Left hindlimb (tissue), 1 donor: ENCODE measurements at regions not wholly inside any gene's neighbourhood (a gene's known extent, or its start where the extent isn't known, plus 50 kb on each side); places are given as distances from the start of the nearest gene placed in this dataset.

ENCODE experiments used
- DNase-seq: peaks from one replicate; pipeline ENCODE4 v3.0.0-alpha.2; 2018

DNA sequence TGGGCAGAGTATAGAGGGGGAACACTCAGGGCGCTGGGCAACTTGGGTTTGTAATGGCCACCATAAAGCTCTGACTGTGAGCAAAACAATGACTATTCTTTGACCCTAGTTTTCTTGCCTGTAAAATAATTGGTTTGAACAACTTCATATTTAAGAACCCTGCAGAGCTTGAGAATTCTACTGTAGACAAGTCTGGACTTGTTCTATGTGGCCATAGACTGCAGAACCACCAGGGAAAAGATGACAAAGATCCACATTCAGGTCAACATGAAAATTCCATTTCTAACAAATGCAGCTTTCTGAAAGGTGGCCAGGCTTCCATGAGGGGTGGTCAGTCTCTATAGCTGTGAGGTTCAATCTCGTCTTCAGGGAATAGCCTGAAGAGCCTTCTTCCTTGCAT lies 239.4 kb upstream of the LRRN1 start:
- DNase-seq, result no peak

DNA sequence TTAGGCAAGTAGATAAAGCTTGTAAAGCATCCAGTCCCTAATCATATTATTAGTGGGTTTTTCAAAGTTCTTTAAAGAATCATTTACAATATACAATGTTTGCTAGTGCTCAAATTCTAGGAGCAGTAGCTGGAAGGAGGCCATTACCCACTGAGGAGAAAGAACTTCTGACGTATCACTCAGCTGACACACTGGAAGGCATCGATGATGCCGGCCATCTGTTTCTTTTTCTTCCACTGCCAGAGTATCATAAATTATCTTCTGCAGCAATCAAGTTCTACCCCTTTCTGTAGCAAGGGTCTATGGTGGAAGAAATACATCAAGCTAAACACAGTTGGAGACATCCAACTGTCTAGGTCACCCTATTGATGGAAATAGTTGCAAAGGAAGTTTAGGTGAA lies 243.2 kb upstream of the LRRN1 start:
- DNase-seq, result no peak

DNA sequence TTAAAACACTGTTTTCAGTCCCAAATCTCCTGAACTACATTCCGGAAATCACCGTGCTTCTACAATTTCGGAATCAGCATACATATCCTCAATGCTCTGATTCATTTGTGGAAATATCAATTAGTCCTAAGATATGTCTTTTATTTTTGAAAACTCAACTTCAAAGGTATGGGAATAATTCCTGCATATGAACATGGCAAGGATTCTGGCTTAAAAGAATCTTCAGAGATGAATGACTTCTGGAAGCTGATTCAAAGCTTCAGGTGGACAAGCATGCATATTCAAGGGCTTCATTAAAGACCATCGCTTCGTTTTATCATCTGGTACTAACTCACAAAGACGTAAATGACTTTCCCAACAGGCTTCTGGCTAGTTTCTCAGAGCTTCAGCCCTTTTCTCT lies 246.0 kb upstream of the LRRN1 start:
- no peak for DNase-seq

DNA sequence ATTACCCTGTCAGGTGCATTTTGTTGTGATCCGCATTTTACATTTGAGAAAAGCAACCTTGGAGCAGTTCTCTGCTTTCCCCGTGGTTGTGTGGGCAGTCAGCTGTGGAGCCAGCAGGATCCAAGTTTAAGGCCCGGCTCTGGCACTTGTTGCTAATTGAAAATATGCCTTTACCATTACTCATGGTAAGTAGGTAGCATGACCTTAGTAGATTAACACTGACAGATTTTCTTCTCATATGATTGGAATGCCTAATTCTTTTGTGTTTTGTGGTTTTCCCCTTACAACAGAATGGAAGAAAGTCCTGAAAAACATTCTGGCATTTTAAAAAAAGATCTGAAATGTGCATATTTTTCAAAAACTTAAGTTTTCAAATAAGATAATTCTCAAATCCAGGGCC lies 246.5 kb upstream of the LRRN1 start:
- no peak for DNase-seq

DNA sequence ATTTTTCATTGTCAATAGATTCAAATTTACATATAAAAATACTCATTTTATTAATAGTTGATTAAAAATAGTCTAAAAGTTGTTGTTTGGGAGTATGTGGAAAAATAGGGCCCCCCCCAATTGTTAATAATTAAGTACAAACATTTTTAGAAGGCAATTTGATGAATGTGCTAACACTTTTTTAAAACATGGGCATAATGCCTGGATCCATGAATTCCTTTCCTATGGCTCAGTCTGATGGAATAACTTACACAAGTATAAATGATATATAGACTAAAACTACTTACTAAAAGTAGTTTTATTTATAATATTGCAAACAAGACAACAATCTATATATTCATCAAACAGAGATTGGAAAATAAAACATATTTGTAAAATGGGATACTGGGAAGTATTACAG lies 247.2 kb upstream of the LRRN1 start:
- no peak for DNase-seq

DNA sequence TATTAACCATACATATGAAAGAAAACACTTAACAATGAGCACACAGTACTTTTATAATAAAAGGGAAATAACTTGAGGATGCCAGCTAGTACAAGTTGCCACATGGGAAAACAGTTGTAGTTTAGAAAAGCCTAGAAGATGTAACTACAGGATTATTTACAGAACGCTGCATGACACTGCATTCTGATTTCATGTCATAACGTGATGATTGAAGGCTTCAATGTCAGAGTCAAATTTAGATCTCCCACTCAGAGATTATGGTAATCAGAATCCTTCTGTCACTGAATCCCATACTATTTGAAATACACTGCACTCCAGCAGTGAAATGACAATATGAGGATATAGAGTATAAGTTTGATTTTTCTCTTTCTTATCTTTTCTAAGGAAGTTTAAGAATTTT lies 253.9 kb upstream of the LRRN1 start:
- no peak for DNase-seq

DNA sequence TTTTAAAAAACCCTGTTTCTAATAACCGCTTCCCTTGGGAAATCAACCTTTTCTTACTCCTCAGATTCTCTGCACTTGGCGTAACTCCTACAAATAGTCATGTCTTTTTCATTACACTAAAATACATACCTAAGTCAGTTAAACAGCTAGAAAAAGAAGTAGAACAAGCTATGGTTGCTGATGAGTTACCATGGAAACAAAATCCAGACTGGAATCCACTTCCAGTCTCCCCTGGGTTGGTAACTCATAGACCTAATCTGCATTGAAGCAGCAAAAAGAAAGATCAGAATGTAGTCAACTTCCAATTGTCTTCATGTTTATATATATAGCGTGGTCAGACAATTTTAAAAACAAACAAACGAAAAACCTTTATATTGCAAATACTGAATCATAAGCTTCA lies 260.8 kb upstream of the LRRN1 start:
- no peak for DNase-seq

DNA sequence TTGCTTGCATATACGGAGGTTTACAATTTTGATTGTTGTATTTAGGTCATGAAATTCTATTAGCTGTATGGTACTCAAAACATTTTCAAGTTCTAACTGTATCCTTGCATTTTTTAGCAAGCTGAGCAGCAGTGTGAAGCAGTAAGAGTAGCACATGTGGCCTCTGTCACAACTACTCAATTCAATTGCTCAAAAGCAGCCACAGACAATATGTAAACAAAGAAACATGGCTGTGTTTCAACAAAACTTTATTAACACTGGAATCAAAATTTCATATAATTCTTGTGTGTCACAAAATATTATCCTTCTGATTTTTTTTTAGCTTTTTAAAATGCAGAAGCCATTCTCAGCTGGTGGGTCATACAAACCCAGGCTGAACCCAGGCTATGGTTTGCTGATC lies 266.7 kb upstream of the LRRN1 start:
- DNase-seq, result no peak

DNA sequence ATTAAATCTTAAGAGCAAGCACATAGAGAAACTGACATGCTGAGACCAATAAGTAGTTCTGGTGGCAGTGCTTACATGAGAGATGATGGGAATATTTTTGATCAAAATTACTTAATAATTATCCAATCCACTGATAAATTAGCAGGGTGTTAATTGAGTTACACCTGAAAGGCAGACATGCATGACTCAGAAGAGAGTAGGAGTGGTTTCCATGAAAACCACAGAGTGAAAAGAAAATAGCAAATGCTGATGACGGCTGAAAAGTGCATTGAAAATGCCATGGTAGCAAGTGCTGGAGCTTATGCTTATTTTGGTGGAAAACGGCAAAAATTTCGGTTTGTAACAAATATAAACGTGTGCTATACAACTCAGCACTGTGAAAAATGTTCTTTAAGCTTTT lies 267.8 kb upstream of the LRRN1 start:
- no peak for DNase-seq

DNA sequence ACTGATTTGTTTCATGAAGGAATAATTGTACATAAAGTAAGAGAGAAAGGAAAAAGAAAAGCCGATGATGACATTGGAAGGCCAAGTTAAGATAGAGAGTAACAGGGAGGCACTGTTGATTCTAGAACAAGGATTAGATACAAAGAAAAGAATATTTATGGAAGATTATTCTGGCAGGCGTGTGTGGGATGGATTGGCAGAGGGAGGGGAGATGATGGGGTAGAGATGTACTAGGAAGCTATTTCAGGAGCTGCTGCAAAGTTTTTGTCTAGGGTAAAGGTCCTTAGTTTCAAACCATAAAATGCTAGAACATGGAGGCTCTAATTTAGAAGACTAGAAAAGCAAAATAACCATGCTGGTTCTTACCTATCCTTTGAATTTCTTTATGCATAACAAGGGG lies 280.0 kb upstream of the LRRN1 start:
- DNase-seq, result no peak

DNA sequence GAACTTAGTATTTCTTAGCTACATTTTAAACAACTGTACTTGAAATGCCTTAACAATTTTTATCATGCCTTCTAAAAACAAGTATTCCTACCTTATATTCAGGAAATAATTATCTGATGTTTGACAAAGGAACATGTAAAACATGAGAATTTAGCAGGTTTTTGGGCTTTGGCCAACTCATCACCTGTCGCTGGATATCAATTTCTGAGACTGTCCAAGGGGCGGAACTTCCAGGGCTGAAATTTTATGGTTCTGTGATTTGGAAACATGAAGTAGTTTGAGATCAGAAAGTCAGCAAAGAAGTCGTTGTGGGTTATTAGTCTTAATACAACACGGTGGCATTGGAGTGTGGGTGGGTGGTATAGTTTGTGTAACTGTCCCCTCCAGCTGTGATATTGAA lies 282.2 kb upstream of the LRRN1 start:
- no peak for DNase-seq

DNA sequence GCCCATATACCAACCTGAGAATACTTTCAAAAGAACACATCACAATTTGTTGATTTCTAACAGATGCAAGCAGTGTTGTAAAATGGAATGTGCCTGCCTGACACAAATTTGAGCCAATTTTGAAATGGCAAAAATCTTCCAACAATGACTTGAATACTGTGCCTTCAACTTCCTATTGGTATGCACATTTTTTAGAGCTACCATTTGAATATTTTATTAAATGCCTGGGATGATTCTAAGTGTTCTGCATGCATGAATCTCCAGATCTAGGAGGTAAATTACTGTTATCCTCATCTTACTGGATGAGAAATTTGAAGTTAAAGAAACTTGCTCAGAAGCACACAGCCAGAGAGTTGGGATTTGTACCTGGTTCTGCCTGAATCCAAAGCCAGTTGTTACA lies 282.8 kb upstream of the LRRN1 start:
- no peak for DNase-seq

DNA sequence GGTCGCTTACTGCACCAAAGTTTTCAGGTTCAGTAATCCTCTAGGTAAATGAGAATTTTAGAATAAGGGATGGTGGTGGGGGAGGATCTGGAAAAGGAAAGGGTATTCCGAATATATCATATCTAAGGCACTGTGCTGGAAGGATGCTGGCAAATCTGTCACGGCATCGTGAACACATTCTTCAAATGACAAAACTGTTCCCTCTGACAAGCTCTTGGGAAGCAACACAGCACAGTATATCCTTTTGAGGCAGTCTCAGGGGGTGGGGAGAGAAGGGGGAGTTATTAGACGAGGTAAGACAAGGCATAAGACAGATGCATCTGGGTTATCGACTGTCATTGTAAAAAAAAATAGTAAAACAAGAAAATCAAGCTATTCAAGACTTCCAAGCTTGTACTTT lies 289.6 kb upstream of the LRRN1 start:
- no peak for DNase-seq

DNA sequence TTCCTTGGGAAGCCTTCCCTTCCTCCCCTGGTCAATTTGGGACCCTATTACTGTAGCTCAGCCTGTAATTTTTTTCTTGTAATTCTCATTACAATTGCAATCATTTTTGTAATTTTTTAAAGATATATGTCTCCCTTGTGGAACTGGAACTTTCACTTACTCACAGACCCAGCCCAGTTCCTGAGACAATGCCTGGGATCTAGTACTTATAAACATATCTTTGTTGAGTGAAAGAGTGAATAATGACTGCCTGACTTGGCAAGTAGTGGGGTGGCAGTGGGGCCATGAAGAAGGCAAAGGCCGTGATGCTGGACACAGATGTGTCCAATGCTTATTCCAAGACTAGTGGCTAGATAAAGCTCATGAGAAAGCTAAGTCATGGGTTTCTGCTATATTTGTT lies 294.5 kb upstream of the LRRN1 start:
- DNase-seq, result no peak

DNA sequence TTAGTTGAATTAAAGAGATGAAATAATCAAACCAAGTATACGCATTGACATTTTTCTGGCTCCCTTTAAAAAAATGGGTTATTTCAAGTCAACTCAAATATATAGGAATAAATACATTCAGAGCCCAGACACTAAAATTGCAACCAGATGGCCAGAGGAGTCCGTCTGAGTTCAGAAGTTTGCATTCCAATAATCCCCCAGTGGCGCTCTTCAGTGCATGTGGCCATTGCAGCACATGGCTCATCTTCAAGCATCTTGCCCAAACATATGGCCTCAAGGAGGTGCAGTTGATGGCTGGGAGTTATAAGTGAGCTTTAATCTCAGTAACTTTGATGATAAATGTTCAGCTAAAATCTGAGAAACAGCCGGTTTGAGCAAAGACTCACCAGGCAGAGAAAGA lies 295.8 kb upstream of the LRRN1 start:
- peak; percentile 62 for DNase-seq

DNA sequence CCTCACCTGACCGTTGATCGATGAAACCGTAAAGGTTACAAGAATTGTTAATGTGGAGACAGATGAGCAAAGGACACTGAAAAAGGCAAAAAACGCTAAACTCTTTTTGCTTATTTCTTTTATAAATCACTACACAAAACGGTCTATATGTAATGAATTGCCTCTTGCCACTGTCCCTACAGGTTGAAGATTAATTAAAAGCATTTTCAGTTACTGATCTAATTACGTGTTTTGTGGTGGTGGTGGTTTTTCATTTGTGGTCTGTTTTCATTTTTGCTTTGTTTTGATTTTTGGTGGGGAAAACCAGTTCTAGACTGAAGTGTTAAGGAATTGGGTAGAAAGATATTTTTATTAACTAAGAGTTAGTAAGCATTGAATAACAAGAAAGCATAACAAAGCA lies 299.2 kb upstream of the LRRN1 start:
- DNase-seq, result no peak

DNA sequence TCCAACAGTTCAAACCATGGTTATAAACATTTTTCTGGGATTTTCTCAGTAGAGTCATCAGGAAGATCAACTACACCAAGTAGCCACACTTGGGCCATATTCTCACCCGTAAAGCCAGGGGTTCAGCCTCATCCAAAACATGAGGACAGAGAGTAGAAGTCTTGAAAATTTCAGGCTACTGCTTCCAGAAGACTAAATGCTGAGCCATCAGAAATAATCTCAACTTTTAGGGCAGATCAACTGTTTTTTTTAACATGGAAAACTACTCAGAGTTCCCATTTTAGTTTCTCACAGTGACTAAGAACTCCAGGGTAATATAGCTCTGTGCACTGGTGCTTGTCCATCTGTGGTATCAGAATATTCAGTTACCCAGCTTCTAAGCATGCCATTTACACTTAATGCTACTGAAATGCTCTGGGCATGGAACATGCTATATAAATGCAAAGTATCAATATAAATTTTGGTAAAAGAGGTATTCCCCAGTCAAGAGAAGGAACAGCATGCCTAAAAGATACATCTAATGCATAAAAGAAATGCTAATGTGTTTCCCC lies 300.1 kb upstream of the LRRN1 start:
- no peak for DNase-seq

DNA sequence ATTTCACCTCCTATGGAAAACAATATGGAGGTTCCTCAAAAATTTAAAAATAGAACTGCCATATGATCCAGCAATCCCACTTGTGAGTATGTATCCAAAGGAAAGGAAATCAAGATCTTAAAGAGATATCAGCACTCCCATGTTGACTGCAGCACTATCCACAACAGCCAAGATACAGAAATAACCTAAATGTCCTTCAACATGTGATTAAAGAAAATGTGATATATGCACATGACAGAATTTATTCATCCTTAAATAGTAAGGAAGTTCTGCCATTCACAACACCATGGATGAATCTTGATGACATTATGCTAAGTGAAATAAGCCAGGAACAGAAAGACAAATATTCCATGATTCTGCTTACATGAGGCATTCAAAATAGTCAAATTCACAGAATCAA lies 303.6 kb upstream of the LRRN1 start:
- no peak for DNase-seq

DNA sequence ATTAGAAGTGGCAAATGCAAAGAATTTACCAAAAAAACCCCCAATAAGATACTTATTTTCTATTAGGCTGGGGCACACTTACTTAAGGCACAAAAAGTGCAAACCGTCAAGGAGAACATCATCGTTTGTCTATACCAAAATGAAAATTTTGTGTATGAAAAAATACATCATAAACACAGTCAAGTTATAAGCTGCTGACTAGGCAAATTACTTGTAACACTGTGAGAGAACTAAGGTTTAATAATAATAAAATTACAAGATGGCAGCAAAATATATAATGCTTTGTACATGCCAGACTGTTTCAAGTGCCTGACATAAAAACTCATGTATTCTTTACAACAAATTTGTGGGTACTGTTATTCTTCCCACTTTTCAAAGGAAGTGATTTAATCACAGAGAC lies 297.2 kb upstream of the CRBN start:
- DNase-seq, result no peak

DNA sequence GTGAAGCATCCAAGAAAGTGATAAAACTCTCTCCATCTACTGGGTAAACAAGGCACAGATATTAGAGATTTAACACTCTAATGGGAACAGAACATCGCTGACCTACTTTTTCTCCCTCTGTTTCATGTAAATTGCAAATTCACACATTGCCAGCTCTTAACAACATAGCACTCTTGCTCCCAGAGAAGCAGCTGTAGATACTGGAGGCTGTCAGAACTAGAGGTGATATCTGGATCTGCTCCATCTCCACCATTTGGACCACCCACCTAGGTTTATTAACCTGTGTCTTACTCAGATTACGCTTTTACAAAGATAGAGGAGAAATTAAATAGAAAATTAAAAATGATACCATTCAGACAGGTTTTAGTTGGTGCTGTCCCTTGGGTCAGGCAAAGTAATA lies 289.1 kb upstream of the CRBN start:
- DNase-seq, result no peak

DNA sequence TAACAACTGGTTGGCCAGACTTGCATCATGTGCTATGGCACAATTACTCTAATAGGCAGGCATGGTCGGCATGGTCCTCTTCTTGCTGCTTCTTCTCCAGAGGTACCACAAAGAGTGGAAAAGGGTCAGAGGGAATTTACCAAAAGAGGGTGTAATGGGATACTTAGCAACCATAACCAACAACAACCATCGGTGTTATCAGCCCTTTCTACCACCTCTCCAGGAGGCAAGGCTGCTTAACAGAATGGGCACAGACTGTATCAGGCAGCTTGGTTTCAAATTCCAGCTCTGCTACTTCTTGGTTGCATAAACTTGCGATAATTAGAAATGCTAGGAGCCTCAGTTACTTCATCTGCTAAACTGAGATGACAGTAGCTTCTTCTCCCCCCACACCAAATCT lies 284.6 kb upstream of the CRBN start:
- DNase-seq, result no peak

DNA sequence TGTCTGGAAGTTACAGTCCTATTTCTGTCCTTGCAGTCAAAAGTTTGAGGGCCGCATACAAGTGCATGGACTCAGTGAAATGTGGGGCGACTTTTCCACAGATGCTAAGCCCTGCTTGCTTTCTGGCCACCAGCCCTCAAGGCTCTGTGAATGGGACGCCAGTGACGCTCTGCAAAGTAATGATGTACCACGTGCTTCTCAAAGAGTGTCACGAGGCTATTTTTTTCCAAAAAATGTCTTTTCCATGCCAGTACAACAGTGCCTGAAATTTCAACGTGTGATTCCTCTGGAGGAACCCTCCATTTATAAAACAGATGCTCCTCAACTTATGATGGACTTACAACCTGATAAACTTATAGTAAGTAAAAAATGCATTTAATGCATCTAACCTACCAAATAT lies 281.8 kb upstream of the CRBN start:
- DNase-seq, result no peak

DNA sequence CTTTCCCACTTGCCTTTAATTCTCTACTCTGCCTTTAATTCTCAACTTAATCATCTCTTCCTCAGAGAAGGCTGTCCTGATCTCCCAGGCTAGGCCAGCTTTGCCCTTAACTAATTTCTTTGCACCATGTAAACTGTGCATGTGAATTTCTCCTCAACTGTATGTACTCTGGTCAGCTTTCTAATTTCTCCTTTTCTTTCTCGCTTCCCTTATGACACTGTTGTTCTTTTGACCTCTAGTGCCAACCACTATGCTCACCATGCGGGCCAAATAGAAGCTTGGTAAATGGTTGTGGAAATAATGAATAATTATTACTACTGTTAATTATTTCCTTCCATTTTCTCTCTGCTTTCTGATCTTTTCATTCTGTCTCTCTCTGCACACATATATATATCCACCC lies 269.0 kb upstream of the CRBN start:
- no peak for DNase-seq

DNA sequence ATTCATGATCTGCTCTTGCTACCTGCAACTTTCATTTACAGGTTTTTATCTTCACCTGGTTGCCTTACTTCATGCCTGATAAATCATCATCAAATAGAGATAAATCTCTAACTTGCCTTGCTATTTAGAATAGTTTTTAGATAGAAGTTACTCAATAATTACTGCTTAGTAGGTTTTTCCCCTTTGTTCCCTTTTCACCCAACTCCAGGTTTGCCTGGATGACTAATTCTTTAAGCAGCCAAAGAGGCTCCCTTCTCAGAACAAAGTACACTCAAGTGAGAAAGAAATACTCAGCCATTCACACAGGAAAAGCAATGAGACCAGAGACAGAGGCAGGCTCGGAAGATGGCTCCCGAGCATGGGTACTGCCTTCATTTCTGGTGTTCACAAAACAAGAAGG lies 268.1 kb upstream of the CRBN start:
- DNase-seq, result no peak

DNA sequence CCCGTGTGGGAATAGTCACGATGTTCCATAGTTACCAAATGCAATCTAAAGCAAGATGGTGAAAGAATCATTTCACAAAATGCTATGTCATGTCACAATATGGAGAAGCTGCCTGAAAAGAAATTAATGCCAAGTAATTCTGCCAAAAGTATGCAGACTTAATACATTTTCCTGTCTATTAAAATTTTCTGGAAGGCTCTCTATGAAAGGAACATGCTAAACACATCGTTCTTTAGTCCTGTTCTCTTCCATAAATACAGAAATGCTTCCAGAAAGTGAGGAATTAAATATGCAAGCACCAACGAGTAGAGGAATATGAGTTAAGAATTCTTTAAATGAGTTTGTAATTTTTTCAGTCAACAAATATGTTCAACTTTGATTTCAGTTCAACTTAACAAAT lies 266.8 kb upstream of the CRBN start:
- DNase-seq, result no peak

DNA sequence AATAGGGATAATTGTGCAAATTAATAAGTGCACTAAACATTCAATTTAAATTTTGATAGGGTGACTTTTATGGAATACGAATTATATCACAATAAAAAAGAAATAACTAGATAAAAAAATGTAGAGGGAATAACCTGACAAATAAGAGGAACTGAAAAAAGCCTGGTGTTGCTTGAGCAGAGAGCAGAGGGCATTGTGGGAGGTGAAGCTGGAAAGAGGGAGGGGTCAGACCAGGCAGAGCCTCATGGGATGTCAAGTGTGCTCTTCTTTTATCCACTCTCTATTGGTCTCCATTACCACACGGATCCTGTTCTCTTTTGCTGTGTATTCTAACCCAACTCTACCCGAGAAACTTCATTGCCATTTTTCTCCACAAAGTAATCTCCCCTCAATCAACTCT lies 264.0 kb upstream of the CRBN start:
- no peak for DNase-seq
